KBM-7 (cell line): ENCODE measurements at regions not wholly inside any gene's neighbourhood (a gene's known extent, or its start where the extent isn't known, plus 50 kb on each side); places are given as distances from the start of the nearest gene placed in this dataset.

Source experiments
- DNase-seq: peaks from one replicate; pipeline ENCODE4 v3.0.0-alpha.2; 2015
- in situ Hi-C: fragments of 300-500 bp; cut with MboI; formaldehyde crosslinking; loops from 2 replicates; pipeline ENCODE4 v1.14.3; 2020; ENCODE audit warnings: low sequenced_read_pairs, low pct_unique_long_range_greater_than_20kb, mixed read lengths

GRCh38 chr2:133753665-133754064 lies 185.4 kb upstream of the NCKAP5 start:
- DNase-seq, result no peak
- in situ Hi-C loops, result no loop called here

- in situ Hi-C loops, result no loop called here
- DNase-seq, result no peak
These were observed 187.4 kb upstream of the NCKAP5 start for GRCh38 chr2:133755480-133756300.

GRCh38 chr2:133756833-133757232 lies 188.6 kb upstream of the NCKAP5 start:
- in situ Hi-C loops, result no loop called here
- no peak for DNase-seq

GRCh38 chr2:133760376-133760775 lies 192.1 kb upstream of the NCKAP5 start:
- DNase-seq, result no peak
- in situ Hi-C loops, result no loop called here

- in situ Hi-C loops, result no loop called here
- no peak for DNase-seq
These were observed 197.4 kb upstream of the NCKAP5 start for GRCh38 chr2:133765658-133766057.

- no peak for DNase-seq
- in situ Hi-C loops, result no loop called here
These were observed 198.0 kb upstream of the NCKAP5 start for GRCh38 chr2:133766164-133766832.

- in situ Hi-C loops, result no loop called here
- DNase-seq, result no peak
These were observed 200.0 kb upstream of the NCKAP5 start for GRCh38 chr2:133768256-133768655.

- DNase-seq, result peak; percentile 4
- in situ Hi-C loops, result no loop called here
These were observed 200.6 kb upstream of the NCKAP5 start for GRCh38 chr2:133768658-133769435.

GRCh38 chr2:133773854-133774653 lies 205.8 kb upstream of the NCKAP5 start:
- in situ Hi-C loops, result no loop called here
- no peak for DNase-seq

GRCh38 chr2:133774654-133775015 lies 206.4 kb upstream of the NCKAP5 start:
- DNase-seq, result no peak
- in situ Hi-C loops, result no loop called here

- no peak for DNase-seq
- in situ Hi-C loops, result no loop called here
These were observed 208.8 kb upstream of the NCKAP5 start for GRCh38 chr2:133776936-133777573.

- in situ Hi-C loops, result no loop called here
- no peak for DNase-seq
These were observed 209.3 kb upstream of the NCKAP5 start for GRCh38 chr2:133777574-133777960.

GRCh38 chr2:133780099-133780996 lies 212.1 kb upstream of the NCKAP5 start:
- in situ Hi-C loops, result no loop called here
- peak; percentile 58 for DNase-seq

- no peak for DNase-seq
- in situ Hi-C loops, result no loop called here
These were observed 212.8 kb upstream of the NCKAP5 start for GRCh38 chr2:133780997-133781513.

GRCh38 chr2:133787207-133787606 lies 218.9 kb upstream of the NCKAP5 start:
- no peak for DNase-seq
- in situ Hi-C loops, result no loop called here

GRCh38 chr2:133787651-133788050 lies 219.4 kb upstream of the NCKAP5 start:
- DNase-seq, result no peak
- in situ Hi-C loops, result no loop called here

GRCh38 chr2:133788386-133788785 lies 220.1 kb upstream of the NCKAP5 start:
- in situ Hi-C loops, result no loop called here
- DNase-seq, result no peak

- in situ Hi-C loops, result no loop called here
These were observed 221.5 kb upstream of the NCKAP5 start for GRCh38 chr2:133789743-133790142.

More at GRCh38 chr2:133789743-133790142, 221.5 kb upstream of the NCKAP5 start:
- no peak for DNase-seq
